WTC11 (cell line): ENCODE measurements at regions not wholly inside any gene's neighbourhood (a gene's known extent, or its start where the extent isn't known, plus 50 kb on each side); places are given as distances from the start of the nearest gene placed in this dataset.

Experiments
- ATAC-seq: fragments of 200-7000 bp; cut with Tn5 transposase; 2 replicates; pipeline ENCODE4 v1.10.0; 2021; ENCODE audit warnings: mild to moderate bottlenecking, moderate library complexity
- CTCF ChIA-PET: fragments of 300-600 bp; sonication (Branson Sonifier 250); formaldehyde crosslinking; loops from one replicate; lab custom pipeline; 2021; ENCODE audit warnings: antibody characterized with exemption; lab: Charles Lee
- POLR2A ChIA-PET: fragments of 350-600 bp; sonication (Branson Sonifier 250); formaldehyde crosslinking; loops from one replicate; lab custom pipeline; 2021; ENCODE audit warnings: antibody characterized with exemption; lab: Charles Lee
- DNase-seq: peaks from one replicate; pipeline ENCODE4 v3.0.0; 2021; ENCODE audit warnings: low spot score
- H3K27ac Mint-ChIP-seq: 2 replicates; pipeline ENCODE4 v1.8.0; 2021; ENCODE audit warnings: mixed read lengths
- H3K27me3 Mint-ChIP-seq: 2 replicates; pipeline ENCODE4 v1.8.0; 2021; ENCODE audit warnings: low read depth, mild to moderate bottlenecking, moderate library complexity, mixed read lengths
- H3K36me3 Mint-ChIP-seq: 2 replicates; pipeline ENCODE4 v1.8.0; 2021; ENCODE audit warnings: mixed read lengths
- H3K4me1 Mint-ChIP-seq: 2 replicates; pipeline ENCODE4 v1.8.0; 2022; ENCODE audit warnings: mixed read lengths
- H3K4me3 Mint-ChIP-seq: 2 replicates; pipeline ENCODE4 v1.8.0; 2021; ENCODE audit warnings: mild to moderate bottlenecking, moderate library complexity, mixed read lengths
- H3K9me3 Mint-ChIP-seq: 2 replicates; pipeline ENCODE4 v1.8.0; 2021; ENCODE audit warnings: mixed read lengths
- ATF1 ChIP-seq: sonication (generic); formaldehyde crosslinking; IDR thresholded peaks from 2 replicates; pipeline ENCODE4 v1.8.1; 2023; ENCODE audit warnings: mild to moderate bottlenecking, moderate library complexity, missing genetic modification reagents
- CBFB ChIP-seq: sonication (generic); formaldehyde crosslinking; IDR thresholded peaks from 2 replicates; pipeline ENCODE4 v1.8.1; 2022; ENCODE audit warnings: mild to moderate bottlenecking, low read depth, missing genetic modification reagents
- ELF4 ChIP-seq: sonication (generic); formaldehyde crosslinking; IDR thresholded peaks from 2 replicates; pipeline ENCODE4 v1.8.1; 2022; ENCODE audit warnings: low read depth, mild to moderate bottlenecking, moderate library complexity, missing genetic modification reagents
- EMX1 ChIP-seq: fragments of 250-450 bp; sonication (Bioruptor Pico); IDR thresholded peaks from 2 replicates; pipeline ENCODE4 v1.8.0; 2021; ENCODE audit warnings: mild to moderate bottlenecking
- GTF2I ChIP-seq: fragments of 250-450 bp; sonication (Bioruptor Pico); conservative IDR thresholded peaks from 2 replicates; pipeline ENCODE4 v1.4.0; 2021; ENCODE audit warnings: mild to moderate bottlenecking
- HMGA2 ChIP-seq: fragments of 250-450 bp; sonication (Bioruptor Pico); IDR thresholded peaks from 2 replicates; pipeline ENCODE4 v1.4.0; 2021; ENCODE audit warnings: mild to moderate bottlenecking, moderate library complexity
- MXD4 ChIP-seq: fragments of 250-450 bp; sonication (Bioruptor Pico); IDR thresholded peaks from 2 replicates; pipeline ENCODE4 v1.8.0; 2021; ENCODE audit warnings: mild to moderate bottlenecking, moderate library complexity, borderline replicate concordance
- MYBL2 ChIP-seq: sonication (generic); formaldehyde crosslinking; IDR thresholded peaks from 2 replicates; pipeline ENCODE4 v1.8.1; 2023; ENCODE audit warnings: mild to moderate bottlenecking, moderate library complexity, missing genetic modification reagents
- NR2C2 ChIP-seq: sonication (generic); formaldehyde crosslinking; IDR thresholded peaks from 2 replicates; pipeline ENCODE4 v1.8.0; 2022; ENCODE audit warnings: mild to moderate bottlenecking, missing genetic modification reagents
- SMAD3 ChIP-seq: sonication (generic); formaldehyde crosslinking; IDR thresholded peaks from 2 replicates; pipeline ENCODE4 v1.8.0; 2022; ENCODE audit warnings: missing genetic modification reagents, mild to moderate bottlenecking, borderline replicate concordance
- TEAD1 ChIP-seq: sonication (generic); formaldehyde crosslinking; IDR thresholded peaks from 2 replicates; pipeline ENCODE4 v1.8.0; 2022; ENCODE audit warnings: mild to moderate bottlenecking, missing genetic modification reagents
- ZNF423 ChIP-seq: fragments of 250-450 bp; sonication (Bioruptor Pico); IDR thresholded peaks from 2 replicates; pipeline ENCODE4 v2.1.2; 2022; ENCODE audit warnings: mild to moderate bottlenecking, moderate library complexity
- ZNF671 ChIP-seq: fragments of 250-450 bp; sonication (Bioruptor Pico); IDR thresholded peaks from 2 replicates; pipeline ENCODE4 v1.8.0; 2021; ENCODE audit warnings: mild to moderate bottlenecking
- TF ChIP-seq, protein P1 (sequence below): fragments of 200-600 bp; IDR thresholded peaks from 2 replicates; pipeline ENCODE4 v1.8.0; 2022; ENCODE audit warnings: antibody characterized with exemption
- TF ChIP-seq, protein P2 (sequence below): fragments of 250-450 bp; sonication (Bioruptor Pico); IDR thresholded peaks from 2 replicates; pipeline ENCODE4 v1.8.0; 2021; ENCODE audit warnings: mild to moderate bottlenecking
- TF ChIP-seq, protein P3 (sequence below): sonication (generic); formaldehyde crosslinking; IDR thresholded peaks from 2 replicates; pipeline ENCODE4 v1.8.0; 2022; ENCODE audit warnings: missing genetic modification reagents
- TF ChIP-seq, protein P4 (sequence below): sonication (generic); formaldehyde crosslinking; IDR thresholded peaks from 2 replicates; pipeline ENCODE4 v1.8.1; 2023; ENCODE audit warnings: mild to moderate bottlenecking, missing genetic modification reagents, borderline replicate concordance
- TF ChIP-seq, protein P5 (sequence below): sonication (generic); formaldehyde crosslinking; IDR thresholded peaks from 2 replicates; pipeline ENCODE4 v1.8.1; 2022; ENCODE audit warnings: low read depth, mild to moderate bottlenecking, moderate library complexity, missing genetic modification reagents, borderline replicate concordance
- TF ChIP-seq, protein P6 (sequence below): sonication (generic); formaldehyde crosslinking; conservative IDR thresholded peaks from 2 replicates; pipeline ENCODE4 v1.8.1; 2022; ENCODE audit warnings: mild to moderate bottlenecking, missing genetic modification reagents
- TF ChIP-seq, protein P7 (sequence below): sonication (generic); formaldehyde crosslinking; IDR thresholded peaks from 2 replicates; pipeline ENCODE4 v1.8.0; 2022; ENCODE audit warnings: mild to moderate bottlenecking, missing genetic modification reagents
- TF ChIP-seq, protein P8 (sequence below): sonication (generic); formaldehyde crosslinking; IDR thresholded peaks from 2 replicates; pipeline ENCODE4 v1.8.0; 2022; ENCODE audit warnings: mild to moderate bottlenecking, missing genetic modification reagents
- TF ChIP-seq, protein P9 (sequence below): sonication (generic); formaldehyde crosslinking; IDR thresholded peaks from 2 replicates; pipeline ENCODE4 v1.8.1; 2023; ENCODE audit warnings: mild to moderate bottlenecking, missing genetic modification reagents

DNA sequence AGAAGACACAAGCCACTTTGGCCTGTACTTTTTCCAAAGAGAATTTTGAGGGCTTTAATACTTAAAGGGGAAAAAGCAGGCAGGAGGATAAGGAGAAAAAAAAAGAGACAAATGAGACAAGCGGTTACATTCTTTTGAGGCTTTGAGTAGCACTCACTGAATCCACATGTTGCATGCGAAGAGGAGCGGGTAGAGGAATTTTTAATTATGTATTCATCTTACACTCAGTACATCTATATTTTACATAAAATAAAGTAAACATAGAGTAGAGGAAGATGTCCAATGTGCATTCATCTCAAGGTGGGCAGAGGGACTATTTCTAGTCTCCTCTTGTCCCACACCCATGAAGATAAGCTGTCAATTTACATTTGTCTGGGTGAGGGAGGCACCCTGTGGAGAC, 266.9 kb downstream of the CD109 start (continued):
- TF ChIP-seq, protein P1, sequence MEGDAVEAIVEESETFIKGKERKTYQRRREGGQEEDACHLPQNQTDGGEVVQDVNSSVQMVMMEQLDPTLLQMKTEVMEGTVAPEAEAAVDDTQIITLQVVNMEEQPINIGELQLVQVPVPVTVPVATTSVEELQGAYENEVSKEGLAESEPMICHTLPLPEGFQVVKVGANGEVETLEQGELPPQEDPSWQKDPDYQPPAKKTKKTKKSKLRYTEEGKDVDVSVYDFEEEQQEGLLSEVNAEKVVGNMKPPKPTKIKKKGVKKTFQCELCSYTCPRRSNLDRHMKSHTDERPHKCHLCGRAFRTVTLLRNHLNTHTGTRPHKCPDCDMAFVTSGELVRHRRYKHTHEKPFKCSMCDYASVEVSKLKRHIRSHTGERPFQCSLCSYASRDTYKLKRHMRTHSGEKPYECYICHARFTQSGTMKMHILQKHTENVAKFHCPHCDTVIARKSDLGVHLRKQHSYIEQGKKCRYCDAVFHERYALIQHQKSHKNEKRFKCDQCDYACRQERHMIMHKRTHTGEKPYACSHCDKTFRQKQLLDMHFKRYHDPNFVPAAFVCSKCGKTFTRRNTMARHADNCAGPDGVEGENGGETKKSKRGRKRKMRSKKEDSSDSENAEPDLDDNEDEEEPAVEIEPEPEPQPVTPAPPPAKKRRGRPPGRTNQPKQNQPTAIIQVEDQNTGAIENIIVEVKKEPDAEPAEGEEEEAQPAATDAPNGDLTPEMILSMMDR = no peak
- TF ChIP-seq ATF1 (CRISPR knock-in tag) = no peak
- no peak for TF ChIP-seq ZNF423 (CRISPR knock-in tag)
- TF ChIP-seq, all 79 proteins: peak for 0

DNA sequence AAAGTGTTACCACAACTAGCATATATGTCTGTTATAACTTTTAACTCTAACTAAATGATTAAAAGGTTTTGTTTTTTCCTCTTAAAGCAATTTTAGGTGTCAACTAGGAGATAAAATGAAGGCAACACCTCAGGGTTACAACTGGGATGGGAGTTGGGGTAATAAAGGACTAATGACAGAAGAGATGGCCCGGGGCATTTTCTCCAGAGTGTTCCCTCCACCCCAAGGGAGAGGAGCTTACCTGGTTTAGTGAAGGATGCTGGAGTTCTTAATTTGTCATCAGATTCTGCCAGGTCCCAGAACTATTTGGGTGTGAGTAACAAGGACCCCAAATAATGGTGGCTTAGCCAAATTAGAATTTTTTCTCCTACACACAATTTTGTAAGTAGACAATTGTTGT, 260.3 kb downstream of the CD109 start:
- CTCF ChIA-PET = no interaction called here
- ATAC-seq (no peak), DNase-seq (no peak)
- Mint-ChIP-seq H3K4me3 (no peak overlapping the region), H3K27me3 (no peaks in the 10 kb centered on the region), H3K9me3 (peaks cover 3% of the 10 kb centered on the region; the same call in 1 of the 2 replicates), H3K27ac (no peak overlapping the region), H3K36me3 (no peaks in the 10 kb centered on the region), H3K4me1 (peaks cover 10% of the 10 kb centered on the region)
- POLR2A ChIA-PET = no interaction called here
- TF ChIP-seq EMX1 (CRISPR knock-in tag) (no peak), MXD4 (CRISPR knock-in tag) (no peak), SMAD3 (no peak), ZNF423 (CRISPR knock-in tag) (no peak), CBFB (CRISPR knock-in tag) (no peak), ELF4 (CRISPR knock-in tag) (no peak), ZNF671 (CRISPR knock-in tag) (no peak), MYBL2 (CRISPR knock-in tag) (no peak), HMGA2 (CRISPR knock-in tag) (no peak), GTF2I (no peak), TEAD1 (CRISPR knock-in tag) (no peak), NR2C2 (CRISPR knock-in tag) (no peak)
- TF ChIP-seq, protein P2, sequence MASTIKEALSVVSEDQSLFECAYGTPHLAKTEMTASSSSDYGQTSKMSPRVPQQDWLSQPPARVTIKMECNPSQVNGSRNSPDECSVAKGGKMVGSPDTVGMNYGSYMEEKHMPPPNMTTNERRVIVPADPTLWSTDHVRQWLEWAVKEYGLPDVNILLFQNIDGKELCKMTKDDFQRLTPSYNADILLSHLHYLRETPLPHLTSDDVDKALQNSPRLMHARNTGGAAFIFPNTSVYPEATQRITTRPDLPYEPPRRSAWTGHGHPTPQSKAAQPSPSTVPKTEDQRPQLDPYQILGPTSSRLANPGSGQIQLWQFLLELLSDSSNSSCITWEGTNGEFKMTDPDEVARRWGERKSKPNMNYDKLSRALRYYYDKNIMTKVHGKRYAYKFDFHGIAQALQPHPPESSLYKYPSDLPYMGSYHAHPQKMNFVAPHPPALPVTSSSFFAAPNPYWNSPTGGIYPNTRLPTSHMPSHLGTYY (CRISPR knock-in tag) = no peak
- TF ChIP-seq, protein P3, sequence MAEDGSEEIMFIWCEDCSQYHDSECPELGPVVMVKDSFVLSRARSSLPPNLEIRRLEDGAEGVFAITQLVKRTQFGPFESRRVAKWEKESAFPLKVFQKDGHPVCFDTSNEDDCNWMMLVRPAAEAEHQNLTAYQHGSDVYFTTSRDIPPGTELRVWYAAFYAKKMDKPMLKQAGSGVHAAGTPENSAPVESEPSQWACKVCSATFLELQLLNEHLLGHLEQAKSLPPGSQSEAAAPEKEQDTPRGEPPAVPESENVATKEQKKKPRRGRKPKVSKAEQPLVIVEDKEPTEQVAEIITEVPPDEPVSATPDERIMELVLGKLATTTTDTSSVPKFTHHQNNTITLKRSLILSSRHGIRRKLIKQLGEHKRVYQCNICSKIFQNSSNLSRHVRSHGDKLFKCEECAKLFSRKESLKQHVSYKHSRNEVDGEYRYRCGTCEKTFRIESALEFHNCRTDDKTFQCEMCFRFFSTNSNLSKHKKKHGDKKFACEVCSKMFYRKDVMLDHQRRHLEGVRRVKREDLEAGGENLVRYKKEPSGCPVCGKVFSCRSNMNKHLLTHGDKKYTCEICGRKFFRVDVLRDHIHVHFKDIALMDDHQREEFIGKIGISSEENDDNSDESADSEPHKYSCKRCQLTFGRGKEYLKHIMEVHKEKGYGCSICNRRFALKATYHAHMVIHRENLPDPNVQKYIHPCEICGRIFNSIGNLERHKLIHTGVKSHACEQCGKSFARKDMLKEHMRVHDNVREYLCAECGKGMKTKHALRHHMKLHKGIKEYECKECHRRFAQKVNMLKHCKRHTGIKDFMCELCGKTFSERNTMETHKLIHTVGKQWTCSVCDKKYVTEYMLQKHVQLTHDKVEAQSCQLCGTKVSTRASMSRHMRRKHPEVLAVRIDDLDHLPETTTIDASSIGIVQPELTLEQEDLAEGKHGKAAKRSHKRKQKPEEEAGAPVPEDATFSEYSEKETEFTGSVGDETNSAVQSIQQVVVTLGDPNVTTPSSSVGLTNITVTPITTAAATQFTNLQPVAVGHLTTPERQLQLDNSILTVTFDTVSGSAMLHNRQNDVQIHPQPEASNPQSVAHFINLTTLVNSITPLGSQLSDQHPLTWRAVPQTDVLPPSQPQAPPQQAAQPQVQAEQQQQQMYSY (CRISPR knock-in tag) = no peak
- TF ChIP-seq, protein P4, sequence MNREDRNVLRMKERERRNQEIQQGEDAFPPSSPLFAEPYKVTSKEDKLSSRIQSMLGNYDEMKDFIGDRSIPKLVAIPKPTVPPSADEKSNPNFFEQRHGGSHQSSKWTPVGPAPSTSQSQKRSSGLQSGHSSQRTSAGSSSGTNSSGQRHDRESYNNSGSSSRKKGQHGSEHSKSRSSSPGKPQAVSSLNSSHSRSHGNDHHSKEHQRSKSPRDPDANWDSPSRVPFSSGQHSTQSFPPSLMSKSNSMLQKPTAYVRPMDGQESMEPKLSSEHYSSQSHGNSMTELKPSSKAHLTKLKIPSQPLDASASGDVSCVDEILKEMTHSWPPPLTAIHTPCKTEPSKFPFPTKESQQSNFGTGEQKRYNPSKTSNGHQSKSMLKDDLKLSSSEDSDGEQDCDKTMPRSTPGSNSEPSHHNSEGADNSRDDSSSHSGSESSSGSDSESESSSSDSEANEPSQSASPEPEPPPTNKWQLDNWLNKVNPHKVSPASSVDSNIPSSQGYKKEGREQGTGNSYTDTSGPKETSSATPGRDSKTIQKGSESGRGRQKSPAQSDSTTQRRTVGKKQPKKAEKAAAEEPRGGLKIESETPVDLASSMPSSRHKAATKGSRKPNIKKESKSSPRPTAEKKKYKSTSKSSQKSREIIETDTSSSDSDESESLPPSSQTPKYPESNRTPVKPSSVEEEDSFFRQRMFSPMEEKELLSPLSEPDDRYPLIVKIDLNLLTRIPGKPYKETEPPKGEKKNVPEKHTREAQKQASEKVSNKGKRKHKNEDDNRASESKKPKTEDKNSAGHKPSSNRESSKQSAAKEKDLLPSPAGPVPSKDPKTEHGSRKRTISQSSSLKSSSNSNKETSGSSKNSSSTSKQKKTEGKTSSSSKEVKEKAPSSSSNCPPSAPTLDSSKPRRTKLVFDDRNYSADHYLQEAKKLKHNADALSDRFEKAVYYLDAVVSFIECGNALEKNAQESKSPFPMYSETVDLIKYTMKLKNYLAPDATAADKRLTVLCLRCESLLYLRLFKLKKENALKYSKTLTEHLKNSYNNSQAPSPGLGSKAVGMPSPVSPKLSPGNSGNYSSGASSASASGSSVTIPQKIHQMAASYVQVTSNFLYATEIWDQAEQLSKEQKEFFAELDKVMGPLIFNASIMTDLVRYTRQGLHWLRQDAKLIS (CRISPR knock-in tag) = no peak
- TF ChIP-seq, protein P5, sequence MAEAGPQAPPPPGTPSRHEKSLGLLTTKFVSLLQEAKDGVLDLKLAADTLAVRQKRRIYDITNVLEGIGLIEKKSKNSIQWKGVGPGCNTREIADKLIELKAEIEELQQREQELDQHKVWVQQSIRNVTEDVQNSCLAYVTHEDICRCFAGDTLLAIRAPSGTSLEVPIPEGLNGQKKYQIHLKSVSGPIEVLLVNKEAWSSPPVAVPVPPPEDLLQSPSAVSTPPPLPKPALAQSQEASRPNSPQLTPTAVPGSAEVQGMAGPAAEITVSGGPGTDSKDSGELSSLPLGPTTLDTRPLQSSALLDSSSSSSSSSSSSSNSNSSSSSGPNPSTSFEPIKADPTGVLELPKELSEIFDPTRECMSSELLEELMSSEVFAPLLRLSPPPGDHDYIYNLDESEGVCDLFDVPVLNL (CRISPR knock-in tag) = no peak
- TF ChIP-seq, protein P6, sequence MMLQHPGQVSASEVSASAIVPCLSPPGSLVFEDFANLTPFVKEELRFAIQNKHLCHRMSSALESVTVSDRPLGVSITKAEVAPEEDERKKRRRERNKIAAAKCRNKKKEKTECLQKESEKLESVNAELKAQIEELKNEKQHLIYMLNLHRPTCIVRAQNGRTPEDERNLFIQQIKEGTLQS = no peak
- TF ChIP-seq, protein P7, sequence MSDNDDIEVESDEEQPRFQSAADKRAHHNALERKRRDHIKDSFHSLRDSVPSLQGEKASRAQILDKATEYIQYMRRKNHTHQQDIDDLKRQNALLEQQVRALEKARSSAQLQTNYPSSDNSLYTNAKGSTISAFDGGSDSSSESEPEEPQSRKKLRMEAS (CRISPR knock-in tag) = no peak
- TF ChIP-seq, protein P8, sequence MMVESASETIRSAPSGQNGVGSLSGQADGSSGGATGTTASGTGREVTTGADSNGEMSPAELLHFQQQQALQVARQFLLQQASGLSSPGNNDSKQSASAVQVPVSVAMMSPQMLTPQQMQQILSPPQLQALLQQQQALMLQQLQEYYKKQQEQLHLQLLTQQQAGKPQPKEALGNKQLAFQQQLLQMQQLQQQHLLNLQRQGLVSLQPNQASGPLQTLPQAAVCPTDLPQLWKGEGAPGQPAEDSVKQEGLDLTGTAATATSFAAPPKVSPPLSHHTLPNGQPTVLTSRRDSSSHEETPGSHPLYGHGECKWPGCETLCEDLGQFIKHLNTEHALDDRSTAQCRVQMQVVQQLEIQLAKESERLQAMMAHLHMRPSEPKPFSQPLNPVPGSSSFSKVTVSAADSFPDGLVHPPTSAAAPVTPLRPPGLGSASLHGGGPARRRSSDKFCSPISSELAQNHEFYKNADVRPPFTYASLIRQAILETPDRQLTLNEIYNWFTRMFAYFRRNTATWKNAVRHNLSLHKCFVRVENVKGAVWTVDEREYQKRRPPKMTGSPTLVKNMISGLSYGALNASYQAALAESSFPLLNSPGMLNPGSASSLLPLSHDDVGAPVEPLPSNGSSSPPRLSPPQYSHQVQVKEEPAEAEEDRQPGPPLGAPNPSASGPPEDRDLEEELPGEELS (CRISPR knock-in tag) = no peak
- TF ChIP-seq, protein P9, sequence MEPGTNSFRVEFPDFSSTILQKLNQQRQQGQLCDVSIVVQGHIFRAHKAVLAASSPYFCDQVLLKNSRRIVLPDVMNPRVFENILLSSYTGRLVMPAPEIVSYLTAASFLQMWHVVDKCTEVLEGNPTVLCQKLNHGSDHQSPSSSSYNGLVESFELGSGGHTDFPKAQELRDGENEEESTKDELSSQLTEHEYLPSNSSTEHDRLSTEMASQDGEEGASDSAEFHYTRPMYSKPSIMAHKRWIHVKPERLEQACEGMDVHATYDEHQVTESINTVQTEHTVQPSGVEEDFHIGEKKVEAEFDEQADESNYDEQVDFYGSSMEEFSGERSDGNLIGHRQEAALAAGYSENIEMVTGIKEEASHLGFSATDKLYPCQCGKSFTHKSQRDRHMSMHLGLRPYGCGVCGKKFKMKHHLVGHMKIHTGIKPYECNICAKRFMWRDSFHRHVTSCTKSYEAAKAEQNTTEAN (CRISPR knock-in tag) = no peak
